DMS79 (cell line): ENCODE measurements at regions not wholly inside any gene's neighbourhood (a gene's known extent, or its start where the extent isn't known, plus 50 kb on each side); places are given as distances from the start of the nearest gene placed in this dataset.
"Not testable (repeated sequence)": the region's sequence is repeated elsewhere in the genome, so short reads cannot be mapped to it uniquely, and the experiment has no call there.

Experiments
- DNase-seq: peaks from one replicate; lab custom pipeline; 2025; lab: John Stamatoyannopoulos, UW

DNA sequence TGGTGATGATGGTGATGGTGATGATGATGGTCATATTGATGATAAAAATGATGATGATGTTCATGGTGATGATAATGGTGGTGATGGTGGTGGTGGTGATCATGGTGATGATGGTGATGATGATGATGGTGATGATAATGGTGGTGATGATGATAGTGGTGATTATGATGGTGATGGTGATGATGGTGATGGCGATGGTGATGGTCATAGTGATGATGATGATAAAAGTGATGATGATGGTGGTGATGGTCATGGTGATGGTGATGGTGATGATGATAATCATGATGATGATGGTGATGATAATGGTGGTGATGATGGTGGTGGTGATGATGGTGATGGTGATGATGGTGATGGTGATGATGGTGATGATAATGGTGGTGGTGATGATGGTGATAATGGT, 478.7 kb downstream of the TYW1 start:
- no peak for DNase-seq

DNA sequence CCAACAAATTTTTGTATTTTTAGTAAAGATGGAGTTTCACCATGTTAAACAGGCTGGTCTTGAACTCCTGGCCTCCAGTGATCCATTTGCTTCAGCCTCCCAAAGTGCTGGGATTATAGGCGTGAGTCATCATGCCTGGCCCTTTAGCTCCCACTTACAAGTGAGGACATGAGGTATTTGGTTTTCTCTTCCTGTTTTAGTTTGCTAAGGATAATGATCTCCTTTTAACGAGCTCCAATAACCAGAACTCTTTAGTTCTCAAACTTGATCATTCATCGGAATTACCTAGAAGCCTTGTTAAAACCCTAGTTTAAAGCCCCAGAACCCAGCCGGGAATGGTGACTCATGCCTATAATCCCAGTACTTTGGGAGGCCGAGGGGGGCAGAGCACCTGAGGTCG, 481.4 kb downstream of the TYW1 start:
- no peak for DNase-seq

DNA sequence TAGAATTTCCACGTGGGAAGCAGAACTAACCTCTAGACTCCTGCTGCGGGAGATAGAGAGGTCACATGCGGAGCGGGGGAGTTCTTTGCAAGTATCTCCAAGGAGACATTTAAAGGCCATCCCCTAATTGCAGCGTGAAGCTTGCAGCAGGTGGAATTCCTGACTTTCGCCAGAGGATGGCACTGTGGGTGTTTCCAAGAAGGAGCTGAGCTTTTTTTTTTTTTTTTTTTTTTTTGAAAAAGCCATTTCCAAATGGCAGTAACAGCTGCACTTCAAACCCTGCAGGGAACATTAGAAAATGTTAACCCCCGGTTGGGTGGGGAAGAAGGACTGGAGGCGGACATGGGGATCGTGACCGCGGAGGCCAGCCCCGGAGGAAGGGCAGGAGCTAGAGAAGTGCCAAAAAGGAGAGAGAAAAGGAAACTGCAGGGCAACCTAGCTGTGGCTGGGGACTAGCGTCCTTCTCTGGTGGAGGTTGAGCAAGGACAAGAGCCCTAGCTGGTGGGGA, 487.7 kb downstream of the TYW1 start:
- peak; percentile 68 for DNase-seq

DNA sequence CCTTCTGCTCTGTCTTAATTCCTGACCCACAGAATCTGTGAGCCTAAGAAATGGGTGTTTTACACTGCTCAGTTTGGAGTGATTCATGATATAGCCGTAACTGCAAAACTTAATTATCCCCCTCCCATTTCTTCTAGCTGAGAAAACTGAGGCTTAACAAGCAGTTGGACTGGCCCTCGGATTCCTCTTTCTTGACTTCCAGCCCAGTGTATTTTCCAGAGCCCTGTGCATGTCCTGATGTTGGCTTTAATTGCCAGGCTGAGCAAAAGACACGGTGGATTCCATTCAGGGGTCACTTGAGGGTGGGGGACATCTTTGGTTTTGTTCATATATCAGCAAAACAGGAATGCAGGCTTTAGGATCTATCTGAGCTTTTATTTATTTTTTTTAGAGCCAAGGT, 489.8 kb downstream of the TYW1 start:
- DNase-seq = no peak

DNA sequence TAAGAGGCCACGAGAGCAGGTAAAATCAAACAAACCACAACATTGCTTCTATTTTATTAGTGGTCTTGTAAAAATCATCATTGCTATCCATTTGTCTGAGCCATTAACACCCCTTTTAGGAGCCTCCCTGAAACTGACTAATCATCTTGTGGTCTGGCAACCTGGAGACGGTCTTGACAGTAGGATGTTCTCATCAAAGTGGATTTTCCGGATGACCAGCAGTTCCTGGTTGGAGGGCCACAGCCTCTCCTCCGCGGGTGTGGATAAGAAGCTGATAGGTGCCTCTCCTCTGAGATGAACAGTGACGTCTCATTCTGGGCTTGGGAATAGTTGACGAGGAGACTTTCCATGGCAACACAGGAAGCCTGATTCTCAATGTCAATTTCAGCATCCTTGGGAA, 490.7 kb downstream of the TYW1 start:
- no peak for DNase-seq

DNA sequence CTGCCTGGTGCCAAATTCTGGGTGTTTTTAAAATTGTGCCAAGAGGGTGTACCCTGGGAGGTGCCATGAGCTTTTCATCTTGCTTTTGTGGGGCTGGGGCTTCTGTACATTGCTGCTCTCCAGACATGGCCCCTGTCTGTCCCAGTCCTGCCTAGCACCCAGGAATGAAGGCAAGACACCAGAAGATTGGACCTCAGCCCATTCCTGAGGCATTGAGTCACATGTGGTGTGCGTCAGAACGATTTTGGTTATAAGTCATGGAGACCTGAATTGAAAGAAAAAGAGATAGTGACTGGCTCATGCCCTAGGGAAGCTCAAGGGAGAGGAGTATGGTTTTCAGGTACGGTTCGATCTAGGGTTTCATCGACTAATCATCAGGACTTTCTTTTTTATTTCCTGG, 493.2 kb downstream of the TYW1 start:
- DNase-seq = no peak

DNA sequence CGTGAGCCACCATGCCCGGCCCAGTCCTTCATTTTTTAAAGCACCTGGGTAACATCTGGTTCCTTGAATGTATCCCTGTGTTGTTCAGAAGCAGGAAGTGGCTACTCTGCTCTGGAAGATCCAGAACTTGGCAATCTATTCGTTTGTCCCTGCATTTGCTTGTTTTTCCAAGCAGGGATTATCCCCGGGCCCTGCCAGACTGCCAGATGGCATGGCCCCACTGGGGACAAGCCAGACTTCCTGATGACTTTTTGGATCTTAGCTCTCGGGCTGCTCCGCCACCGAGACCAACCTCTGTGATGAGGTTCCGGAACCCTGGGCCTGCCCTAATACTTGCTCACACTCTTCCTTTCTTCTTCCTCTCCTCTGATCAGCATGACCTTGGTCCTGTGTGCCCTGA, 496.7 kb downstream of the TYW1 start:
- no peak for DNase-seq

DNA sequence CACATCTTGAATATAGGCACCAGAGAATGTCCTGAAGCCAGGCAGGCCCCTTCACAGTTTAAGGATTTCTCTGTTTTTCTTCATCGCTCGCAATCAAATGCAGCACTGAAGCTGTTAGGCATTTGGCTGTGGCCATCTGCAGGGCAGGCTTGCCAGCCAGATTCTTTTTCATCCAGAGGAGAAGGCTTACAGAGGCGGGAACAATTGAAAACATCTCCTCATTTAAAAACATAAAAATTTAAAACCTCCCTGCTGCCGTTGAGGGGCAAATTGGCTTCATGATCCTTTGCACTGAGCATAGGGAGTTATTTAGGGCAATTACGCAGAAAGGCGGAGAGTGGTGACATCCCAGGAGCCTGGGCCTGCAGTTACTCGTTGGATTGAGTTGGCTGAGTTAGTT, 500.0 kb downstream of the TYW1 start:
- no peak for DNase-seq

DNA sequence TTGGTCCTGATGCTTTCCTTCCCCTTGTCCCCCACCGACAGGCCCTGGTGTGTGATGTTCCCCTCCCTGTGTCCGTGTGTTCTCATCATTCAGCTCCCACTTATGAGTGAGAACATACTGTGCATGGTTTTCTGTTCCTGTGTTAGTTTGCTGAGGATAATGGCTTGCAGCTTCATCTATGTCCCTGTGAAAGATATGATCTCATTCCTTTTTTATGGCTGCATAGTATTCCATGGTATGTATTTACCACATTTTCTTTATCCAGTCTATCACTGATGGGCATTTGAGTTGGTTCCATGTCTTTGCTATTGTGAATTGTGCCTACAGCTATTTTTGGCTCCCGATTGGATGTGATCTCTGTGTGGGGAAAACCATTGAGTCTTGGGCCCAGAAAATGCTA, 501.3 kb downstream of the TYW1 start:
- not testable (repeated sequence) for DNase-seq

DNA sequence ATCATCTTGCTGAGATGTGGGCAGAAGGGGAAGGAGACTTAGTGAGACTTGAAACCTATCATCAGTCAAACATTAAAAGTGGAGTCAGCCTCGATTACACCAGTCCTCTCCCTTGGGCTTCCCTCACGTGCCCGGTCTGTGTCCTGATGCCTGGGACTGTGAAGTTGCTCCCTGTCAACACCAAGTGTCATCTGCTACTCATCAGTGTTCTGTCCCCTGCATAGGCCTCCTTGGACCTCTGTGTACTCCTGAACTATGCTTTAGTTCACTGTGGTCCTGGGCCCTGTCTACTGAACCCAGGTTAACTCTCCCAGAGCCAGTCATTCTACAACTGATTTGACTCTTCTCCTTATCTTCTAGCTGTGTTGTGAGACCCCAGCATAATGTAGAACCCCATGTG, 506.3 kb downstream of the TYW1 start:
- no peak for DNase-seq

DNA sequence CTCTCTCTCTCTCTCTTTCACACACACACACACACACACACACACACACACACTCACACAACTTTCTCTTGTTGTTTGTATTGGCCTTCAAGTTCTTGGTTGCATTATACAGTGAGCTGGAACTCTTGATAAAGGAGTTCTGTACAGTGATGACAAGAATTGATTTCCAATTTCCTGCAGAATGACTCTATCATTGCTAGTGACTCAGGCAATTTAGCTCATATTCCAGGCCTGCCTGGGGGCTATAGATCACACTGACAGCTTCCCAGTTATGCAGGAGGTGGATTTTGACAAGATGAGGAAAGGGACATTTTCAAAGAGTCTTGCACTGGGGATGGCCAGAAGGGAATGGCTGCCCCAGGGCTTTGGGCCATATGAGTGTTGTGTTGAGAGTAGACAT, 508.8 kb downstream of the TYW1 start:
- DNase-seq = no peak

DNA sequence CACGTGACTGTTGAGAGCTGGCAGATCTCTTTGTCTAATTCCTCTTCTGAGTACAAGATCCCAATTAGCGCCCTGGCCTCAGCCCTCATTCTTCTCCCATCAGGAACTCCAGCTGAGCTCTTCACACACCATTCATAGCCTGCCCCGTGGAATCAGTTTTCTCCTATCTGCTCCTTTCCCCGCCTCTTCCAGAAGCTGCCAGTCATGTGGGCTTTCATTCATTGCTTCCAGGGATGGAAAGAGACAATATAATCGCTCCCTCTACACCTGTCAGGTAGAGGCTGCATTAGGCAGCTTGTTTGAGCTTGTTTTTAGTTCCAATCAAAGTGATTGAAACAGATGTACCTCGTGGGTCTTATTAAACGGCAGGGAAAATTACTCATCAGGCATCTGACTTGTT, 515.8 kb downstream of the TYW1 start:
- no peak for DNase-seq

DNA sequence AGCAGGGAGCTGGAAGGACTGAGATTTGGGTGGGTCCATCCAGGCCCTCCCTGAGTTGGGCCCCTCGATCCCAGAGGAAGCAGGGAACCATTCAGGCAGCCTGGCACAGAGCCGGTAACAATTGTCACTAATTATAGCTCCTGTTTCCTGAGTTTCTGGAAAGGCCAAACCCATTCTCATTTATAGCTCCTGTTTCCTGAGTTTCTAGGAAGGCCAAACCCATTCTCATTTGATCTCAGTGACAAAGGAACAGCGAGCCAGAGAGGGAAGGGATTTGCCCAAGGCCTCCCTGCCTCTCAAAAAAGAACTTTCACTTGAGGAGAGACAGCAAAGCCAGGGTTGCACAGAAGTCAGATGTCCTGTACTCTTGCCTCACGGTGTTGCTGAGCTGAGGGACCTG, 521.9 kb downstream of the TYW1 start:
- DNase-seq = no peak

DNA sequence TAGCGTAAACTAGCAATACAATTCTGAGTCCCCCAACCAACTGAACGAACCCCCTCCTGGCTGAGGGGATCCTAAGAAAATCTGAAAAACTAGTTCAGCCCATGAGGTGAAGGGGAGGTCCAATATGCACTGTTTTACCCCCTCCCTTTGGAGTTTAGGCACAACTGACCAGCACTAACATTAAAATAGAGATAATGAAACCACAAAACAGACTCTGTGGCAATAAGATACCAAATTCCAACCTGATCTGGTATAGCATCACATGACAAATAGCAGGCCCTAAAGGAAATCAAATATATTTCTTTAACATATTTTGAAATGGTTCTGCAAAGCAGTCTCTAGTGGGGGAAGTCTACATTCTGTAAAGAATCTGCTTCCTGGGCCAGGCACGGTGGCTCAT, 522.5 kb downstream of the TYW1 start:
- DNase-seq = no peak

DNA sequence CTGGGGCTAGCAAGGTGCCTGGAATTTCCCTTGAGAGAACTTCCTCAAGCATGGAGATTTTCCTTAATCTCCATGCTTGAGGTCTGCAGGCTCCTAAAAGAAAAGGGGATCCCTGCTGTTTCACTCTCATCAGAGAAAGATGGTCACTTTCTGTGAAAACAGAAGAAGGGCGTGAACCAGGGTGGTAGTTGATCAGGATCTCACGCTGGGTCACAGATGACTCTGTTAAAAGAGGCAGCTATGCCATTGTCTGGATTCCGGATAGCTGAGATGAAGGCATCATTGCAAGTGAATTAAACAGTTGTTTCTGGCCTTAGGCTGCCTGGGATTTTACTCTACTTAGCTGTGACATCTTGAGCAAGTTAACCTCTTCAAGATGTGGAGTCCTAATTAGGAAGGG, 525.9 kb downstream of the TYW1 start:
- DNase-seq = no peak

DNA sequence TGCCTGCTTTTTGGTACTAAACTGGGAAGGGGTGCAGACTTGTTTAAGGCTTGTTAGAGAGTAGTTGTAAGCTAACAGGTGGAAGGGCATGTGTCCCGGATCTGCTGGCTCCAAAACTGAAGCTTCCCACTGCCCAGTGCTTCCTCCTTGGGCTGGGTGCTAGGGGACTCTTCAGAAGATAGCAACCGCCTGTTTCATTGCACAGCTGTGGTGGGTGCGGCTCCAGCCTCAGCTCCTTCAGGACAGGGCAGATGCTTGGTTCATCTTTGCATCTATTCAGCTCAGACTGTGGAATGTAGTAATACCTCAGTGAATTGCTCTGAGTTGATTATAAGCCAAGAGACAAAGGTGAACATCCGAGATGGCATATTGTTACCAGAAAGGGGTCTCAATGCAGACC, 527.1 kb downstream of the TYW1 start:
- DNase-seq = no peak

DNA sequence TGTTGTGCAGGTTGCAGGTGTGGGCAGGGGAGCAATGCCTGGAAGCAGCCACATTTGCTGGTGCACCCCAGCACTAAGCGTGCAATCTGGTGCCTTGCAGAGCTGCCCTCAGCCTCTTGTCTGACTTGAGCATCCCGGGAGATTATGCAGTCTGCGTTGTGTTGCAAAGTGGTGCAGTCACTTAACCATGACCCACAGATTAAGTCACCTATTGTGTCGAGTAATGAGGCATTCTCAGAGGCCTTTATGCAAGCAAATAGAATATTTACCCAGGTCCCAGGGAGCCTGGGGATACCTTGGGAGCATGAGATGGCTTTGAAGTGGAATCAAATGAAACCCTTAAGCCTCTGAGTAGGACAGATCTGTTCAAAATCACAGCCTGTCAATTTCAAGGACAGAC, 529.0 kb downstream of the TYW1 start:
- peak; percentile 75 for DNase-seq

DNA sequence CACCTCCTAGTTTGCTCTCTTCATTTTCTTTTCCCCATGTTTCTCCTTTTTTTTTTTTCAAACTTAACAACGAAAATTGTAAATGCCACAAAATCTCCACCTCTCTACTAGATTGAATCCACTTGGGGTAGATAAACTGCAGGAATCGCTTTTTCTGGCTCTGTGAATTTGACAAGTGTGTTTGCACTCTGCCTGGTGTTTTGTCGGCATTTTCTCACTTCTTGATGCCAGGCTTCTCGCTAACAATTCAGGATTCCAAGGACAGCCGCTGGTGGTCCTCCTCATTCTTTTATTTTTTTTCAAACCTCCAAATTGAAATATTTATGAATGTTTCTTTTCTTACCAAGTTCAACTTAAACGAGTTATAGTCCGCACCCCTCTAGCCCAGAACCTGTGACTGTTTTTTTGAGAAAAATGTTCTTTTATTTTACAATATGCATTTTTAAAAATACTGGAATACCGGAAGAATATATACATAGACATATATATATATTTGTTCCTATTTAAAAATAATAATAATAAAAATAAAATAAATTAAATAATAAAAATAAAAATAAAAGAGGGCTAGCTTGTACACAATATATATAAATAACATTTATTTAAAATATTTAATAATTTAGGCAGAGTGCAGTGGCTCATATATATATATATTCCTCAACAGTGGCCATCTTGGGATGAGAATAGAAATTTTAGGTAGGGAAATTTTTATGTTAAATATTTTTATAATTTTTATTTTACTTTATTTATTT, 538.8 kb downstream of the TYW1 start:
- no peak for DNase-seq

DNA sequence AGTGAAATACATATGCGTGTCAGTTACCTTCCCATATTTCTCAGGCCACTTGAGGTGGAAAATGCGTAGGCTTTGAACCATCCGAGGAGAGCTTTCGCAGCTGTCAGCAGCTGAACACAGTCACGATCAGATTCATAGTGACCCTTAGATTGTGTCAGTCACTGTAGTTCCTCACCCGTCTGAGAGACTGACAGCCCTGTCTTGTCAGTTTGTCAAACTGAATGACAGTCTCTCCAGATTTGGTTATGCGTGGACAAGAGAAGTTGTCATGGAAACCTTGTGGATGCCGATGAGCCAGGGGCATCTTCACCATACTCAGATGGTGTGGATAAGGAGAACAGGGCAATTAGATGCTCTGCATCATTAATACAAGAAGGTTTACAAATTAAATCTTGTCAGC, 546.3 kb downstream of the TYW1 start:
- DNase-seq = no peak

DNA sequence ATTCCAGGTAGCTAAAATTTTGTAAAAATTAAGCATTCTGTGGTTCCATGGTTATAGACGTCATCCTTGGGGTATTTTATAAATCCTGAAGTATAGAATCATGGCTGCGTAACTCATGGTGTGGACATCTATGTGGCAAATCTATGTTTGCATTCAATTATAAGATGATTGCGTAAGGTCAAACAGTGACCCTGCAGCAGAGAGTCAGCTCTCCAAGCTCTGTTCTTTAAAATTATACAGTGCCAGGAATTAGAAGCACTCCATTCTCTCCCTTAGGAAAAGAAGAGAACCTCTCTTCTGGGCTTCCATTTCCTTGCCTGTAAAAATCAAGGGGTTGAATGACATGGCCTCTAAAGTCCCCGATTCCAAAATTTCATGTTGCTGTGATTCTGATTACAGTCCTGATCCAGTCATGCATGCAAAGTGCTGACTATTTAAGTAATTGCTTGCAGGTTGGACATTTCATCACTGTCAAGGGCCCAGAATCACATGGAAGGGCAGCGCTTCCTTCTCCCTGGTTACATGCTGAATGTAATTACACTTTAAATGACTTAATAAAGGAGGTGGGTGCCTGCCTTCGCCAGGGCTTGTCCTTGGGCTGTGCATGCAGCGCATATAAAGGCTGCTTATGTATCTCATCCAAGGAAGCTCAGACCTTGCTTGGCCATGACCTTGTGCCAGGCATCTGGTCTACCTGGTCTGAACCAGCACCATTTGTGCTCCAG, 550.7 kb downstream of the TYW1 start:
- no peak for DNase-seq

DNA sequence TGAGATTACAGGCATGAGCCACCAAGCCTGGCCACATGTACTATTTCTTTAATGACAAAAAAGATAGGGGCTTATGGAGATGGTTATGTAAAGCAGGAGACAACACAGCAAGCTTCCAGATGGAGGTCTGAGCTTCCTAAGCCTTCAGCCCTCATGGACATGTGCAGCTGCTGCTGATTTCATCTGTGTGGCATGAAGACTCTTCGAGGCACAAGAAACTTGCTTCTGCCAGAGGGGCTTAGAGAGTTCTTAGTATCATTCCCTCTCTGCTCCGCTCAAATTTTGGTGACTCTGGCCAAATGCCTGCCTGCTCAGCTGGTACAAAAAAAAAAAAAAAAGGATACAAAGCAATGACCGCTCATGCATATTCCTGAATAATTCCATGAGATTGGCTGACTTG, 552.5 kb downstream of the TYW1 start:
- no peak for DNase-seq

DNA sequence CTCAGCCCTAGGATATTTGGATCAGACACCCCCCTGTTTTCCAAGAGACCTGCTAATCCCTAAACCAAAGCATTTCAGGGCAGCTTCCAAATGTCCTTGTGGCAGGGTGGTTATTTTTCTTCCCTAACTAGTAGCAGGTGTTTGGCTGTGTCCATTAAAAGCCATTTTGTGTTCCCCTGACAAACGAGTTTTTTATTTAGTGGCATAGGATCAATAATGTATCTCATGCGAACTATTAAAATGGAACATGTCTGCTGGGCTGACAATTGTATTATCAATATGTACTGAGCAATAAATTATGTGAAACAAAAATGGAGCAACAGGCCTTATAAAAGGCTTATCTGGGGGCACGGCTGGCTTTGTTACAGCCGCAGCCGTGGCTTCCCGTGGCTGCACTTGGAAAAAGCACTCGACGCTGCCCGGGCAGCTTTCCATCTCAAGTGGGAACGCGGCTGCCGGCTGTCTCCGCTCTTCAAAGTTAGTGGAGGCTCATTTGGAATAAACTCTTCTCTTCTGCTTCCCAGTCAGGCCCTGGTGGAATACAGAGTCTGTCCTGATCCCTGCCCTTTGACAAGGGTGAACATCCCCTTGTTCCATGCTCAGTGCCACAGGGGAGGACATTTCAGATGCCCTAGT, 554.3 kb downstream of the TYW1 start:
- DNase-seq = peak; percentile 42

DNA sequence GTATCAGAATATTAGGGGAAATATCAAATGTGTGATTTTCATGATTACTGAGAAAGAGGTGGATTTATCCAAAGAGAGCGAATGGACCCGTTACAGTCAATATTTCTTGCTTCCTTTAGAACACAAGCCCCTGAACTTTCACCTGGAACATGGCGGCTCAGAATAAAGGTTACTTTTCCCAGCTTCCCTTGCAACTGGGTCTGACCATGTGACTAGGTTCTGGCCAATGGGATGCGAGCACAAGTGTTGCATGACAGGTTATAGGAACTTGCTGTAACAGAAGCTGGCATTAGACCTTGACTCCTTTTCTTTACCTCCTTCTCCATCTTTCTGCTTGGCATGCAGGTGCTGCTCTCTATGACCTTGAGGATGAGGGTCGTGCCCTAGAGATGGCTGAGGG, 556.1 kb downstream of the TYW1 start:
- no peak for DNase-seq
